ENCODE measurements at regions not wholly inside any gene's neighbourhood (a gene's known extent, or its start where the extent isn't known, plus 50 kb on each side); places are given as distances from the start of the nearest gene placed in this dataset.

- 71 to 90% (median 88%) methylated on average over 5 of the region's 5 CpGs for WGBS, 3 donors
- H3K27ac ChIP-seq (ENCODE audit: low read depth, low read length), result no peak overlapping the region
Observed at GRCh38 chr9:109830545-109830944, 50.5 kb downstream of the PALM2AKAP2 start.

- WGBS, 3 donors, result 51 to 82% (median 74%) methylated on average over 6 of the region's 6 CpGs
- no peak overlapping the region for H3K27ac ChIP-seq (ENCODE audit: low read depth, low read length)
Observed at GRCh38 chr9:109831998-109832658, 52.1 kb downstream of the PALM2AKAP2 start.

- WGBS, 3 donors, result 88 to 90% (median 88%) methylated on average over 2 of the region's 2 CpGs
- H3K27ac ChIP-seq (ENCODE audit: low read depth, low read length), result no peak overlapping the region
Observed at GRCh38 chr9:109834855-109835254, 54.9 kb downstream of the PALM2AKAP2 start.

GRCh38 chr9:109843641-109844040, 63.6 kb downstream of the PALM2AKAP2 start:
- WGBS, 3 donors, result 61 to 64% (median 62%) methylated on average over 11 of the region's 11 CpGs
- H3K27ac ChIP-seq (ENCODE audit: low read depth, low read length), result no peak overlapping the region

- H3K27ac ChIP-seq (ENCODE audit: low read depth, low read length), result no peak overlapping the region
- WGBS, 3 donors, result 91 to 97% (median 96%) methylated on average over 2 of the region's 2 CpGs
Observed at GRCh38 chr9:109845226-109845625, 65.2 kb downstream of the PALM2AKAP2 start.

GRCh38 chr9:109846776-109847175, 66.8 kb downstream of the PALM2AKAP2 start:
- no peak overlapping the region for H3K27ac ChIP-seq (ENCODE audit: low read depth, low read length)
- 69 to 80% (median 75%) methylated on average over 4 of the region's 4 CpGs for WGBS, 3 donors

GRCh38 chr9:109852556-109852955, 72.6 kb downstream of the PALM2AKAP2 start:
- 82 to 87% (median 86%) methylated on average over 2 of the region's 2 CpGs for WGBS, 3 donors
- H3K27ac ChIP-seq (ENCODE audit: low read depth, low read length), result no peak overlapping the region

- no peak overlapping the region for H3K27ac ChIP-seq (ENCODE audit: low read depth, low read length)
- WGBS, 3 donors, result 83 to 86% (median 84%) methylated on average over 2 of the region's 2 CpGs
Observed at GRCh38 chr9:109855540-109855939, 75.5 kb downstream of the PALM2AKAP2 start.

- no peak overlapping the region for H3K27ac ChIP-seq (ENCODE audit: low read depth, low read length)
- WGBS, 3 donors, result 63 to 72% (median 69%) methylated on average over 6 of the region's 6 CpGs
Observed at GRCh38 chr9:109856785-109857184, 76.8 kb downstream of the PALM2AKAP2 start.

GRCh38 chr9:109857336-109857735, 77.3 kb downstream of the PALM2AKAP2 start:
- WGBS, 3 donors, result 53 to 89% (median 81%) methylated on average over 1 of the region's 1 CpG
- no peak overlapping the region for H3K27ac ChIP-seq (ENCODE audit: low read depth, low read length)

- H3K27ac ChIP-seq (ENCODE audit: low read depth, low read length), result no peak overlapping the region
- WGBS, 3 donors, result 75 to 92% (median 88%) methylated on average over 2 of the region's 2 CpGs
Observed at GRCh38 chr9:109859447-109859846, 79.4 kb downstream of the PALM2AKAP2 start.

- H3K27ac ChIP-seq (ENCODE audit: low read depth, low read length), result no peak overlapping the region
- WGBS, 3 donors, result 64 to 73% (median 69%) methylated on average over 2 of the region's 2 CpGs
Observed at GRCh38 chr9:109860521-109860920, 80.5 kb downstream of the PALM2AKAP2 start.

GRCh38 chr9:109861499-109861898, 81.5 kb downstream of the PALM2AKAP2 start:
- WGBS, 3 donors, result 43 to 55% (median 50%) methylated on average over 4 of the region's 4 CpGs
- no peak overlapping the region for H3K27ac ChIP-seq (ENCODE audit: low read depth, low read length)

GRCh38 chr9:109861918-109862317, 81.9 kb downstream of the PALM2AKAP2 start:
- H3K27ac ChIP-seq (ENCODE audit: low read depth, low read length), result no peak overlapping the region

GRCh38 chr9:109862452-109862851, 82.5 kb downstream of the PALM2AKAP2 start:
- no peak overlapping the region for H3K27ac ChIP-seq (ENCODE audit: low read depth, low read length)
- 60 to 81% (median 76%) methylated on average over 3 of the region's 3 CpGs for WGBS, 3 donors

GRCh38 chr9:109863961-109864360, 84.0 kb downstream of the PALM2AKAP2 start:
- 83 to 84% (median 83%) methylated on average over 3 of the region's 3 CpGs for WGBS, 3 donors
- H3K27ac ChIP-seq (ENCODE audit: low read depth, low read length), result no peak overlapping the region

GRCh38 chr9:109865521-109865920, 85.5 kb downstream of the PALM2AKAP2 start:
- H3K27ac ChIP-seq (ENCODE audit: low read depth, low read length), result no peak overlapping the region

GRCh38 chr9:109868207-109868606, 88.2 kb downstream of the PALM2AKAP2 start:
- H3K27ac ChIP-seq (ENCODE audit: low read depth, low read length), result no peak overlapping the region
- 55 to 61% (median 59%) methylated on average over 4 of the region's 4 CpGs for WGBS, 3 donors

GRCh38 chr9:109868722-109869121, 88.7 kb downstream of the PALM2AKAP2 start:
- H3K27ac ChIP-seq (ENCODE audit: low read depth, low read length), result no peak overlapping the region
- WGBS, 3 donors, result 50 to 67% (median 59%) methylated on average over 3 of the region's 3 CpGs

- 67 to 76% (median 75%) methylated on average over 6 of the region's 6 CpGs for WGBS, 3 donors
- H3K27ac ChIP-seq (ENCODE audit: low read depth, low read length), result no peak overlapping the region
Observed at GRCh38 chr9:109870365-109870764, 90.4 kb downstream of the PALM2AKAP2 start.

GRCh38 chr9:109872901-109873300, 92.9 kb downstream of the PALM2AKAP2 start:
- 74 to 88% (median 86%) methylated on average over 4 of the region's 4 CpGs for WGBS, 3 donors
- H3K27ac ChIP-seq (ENCODE audit: low read depth, low read length), result no peak overlapping the region
